GM18858 (cell line): ENCODE measurements at regions not wholly inside any gene's neighbourhood (a gene's known extent, or its start where the extent isn't known, plus 50 kb on each side); places are given as distances from the start of the nearest gene placed in this dataset.

Source experiments
- ATAC-seq: cut with Tn5 transposase; IDR thresholded peaks from one replicate; pipeline ENCODE4 v1.9.1; 2021; ENCODE audit not compliant: unreplicated experiment

GRCh38 chr17:71227841-71228240 lies 893.0 kb upstream of the SOX9 start:
- no peak for ATAC-seq

- no peak for ATAC-seq
These were observed 891.8 kb upstream of the SOX9 start for GRCh38 chr17:71229070-71229469.

GRCh38 chr17:71232801-71233559 lies 887.8 kb upstream of the SOX9 start:
- no peak for ATAC-seq

GRCh38 chr17:71234349-71234748 lies 886.5 kb upstream of the SOX9 start:
- ATAC-seq: no peak

GRCh38 chr17:71237903-71238538 lies 882.8 kb upstream of the SOX9 start:
- ATAC-seq: no peak

DNA sequence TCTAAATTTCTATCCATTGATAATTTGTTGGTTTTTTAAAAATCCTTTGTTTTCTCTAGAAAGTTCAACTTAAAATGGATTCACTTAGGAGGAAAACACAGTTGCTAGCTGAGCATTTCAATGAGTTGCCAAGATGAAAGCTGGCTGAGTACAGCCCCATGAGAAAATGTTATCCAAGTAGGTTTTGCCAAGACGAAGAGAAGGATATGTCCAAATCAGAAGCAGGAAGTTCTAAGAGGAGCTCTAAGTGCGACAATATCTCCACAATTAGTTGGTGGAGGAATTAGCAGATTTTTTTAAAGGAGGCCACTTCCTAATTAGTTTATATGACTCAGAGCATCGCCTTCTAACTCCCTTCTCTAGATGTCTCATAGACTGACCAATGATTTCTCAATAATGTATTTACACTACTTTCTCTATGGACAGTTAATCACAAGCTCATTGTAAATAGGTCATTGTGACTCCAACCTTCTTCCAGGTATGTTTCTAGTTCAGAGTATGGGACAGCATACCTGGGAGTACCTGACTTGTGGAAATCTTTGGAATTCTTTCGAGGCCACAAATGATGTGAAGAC lies 873.3 kb upstream of the SOX9 start:
- no peak for ATAC-seq

GRCh38 chr17:71251276-71251675 lies 869.5 kb upstream of the SOX9 start:
- no peak for ATAC-seq

DNA sequence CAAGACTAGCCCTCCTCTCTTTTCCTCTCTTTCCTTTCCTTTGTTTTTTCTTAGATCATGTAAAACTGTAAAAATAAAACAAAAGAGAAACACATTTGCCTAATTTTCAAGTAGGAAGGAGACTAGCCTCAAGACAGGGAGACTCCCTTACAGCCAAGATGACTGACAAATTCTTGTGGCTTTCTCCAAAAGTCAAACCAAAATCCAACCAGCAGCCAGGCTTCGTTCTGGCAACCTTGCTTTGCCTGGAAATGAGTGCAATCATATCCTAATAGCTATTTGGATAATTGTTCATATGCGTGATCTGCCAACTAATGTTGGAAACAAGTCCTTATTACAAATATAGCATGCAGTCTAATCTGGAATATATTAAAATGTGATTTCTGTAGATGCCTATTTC lies 868.9 kb upstream of the SOX9 start:
- ATAC-seq: no peak

DNA sequence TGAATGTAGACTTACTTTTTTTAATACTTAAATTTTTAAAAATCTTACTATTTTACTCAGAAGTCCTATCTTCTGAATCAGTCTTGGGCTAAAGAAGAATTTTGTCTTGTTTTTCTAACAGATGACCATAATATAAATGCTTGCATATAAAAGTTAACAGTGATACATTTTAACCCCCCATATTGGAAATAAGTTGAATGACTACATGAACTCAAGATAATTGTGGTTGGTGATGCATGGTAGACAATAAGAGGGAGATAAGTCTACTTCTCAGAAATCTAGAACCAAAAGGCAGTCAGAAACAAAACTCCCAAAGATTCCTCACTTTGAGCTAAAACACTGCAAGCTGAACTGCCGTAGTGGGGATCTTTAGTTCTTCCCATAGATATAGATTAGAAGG lies 868.4 kb upstream of the SOX9 start:
- ATAC-seq: no peak

- no peak for ATAC-seq
These were observed 863.7 kb upstream of the SOX9 start for GRCh38 chr17:71257096-71257495.

GRCh38 chr17:71260366-71260940 lies 860.4 kb upstream of the SOX9 start:
- no peak for ATAC-seq

DNA sequence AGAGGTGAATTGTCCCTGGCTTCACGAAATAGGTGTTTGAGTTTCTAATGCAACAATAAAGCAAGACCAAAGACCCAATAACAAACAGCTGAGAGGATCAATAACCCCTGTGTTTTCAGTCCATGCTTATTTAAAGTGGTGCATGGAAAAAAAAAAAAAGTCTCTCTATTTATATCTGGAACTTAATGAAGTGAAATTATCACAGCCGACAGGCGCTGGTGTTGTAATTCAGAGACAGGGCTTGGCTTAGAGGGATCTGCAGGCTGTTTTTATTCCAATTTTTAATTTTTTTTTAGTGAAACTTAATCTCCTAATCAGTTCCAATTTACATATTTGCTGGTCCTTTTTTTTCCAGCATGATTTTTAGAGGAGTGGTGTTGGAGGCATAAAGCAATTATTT lies 858.2 kb upstream of the SOX9 start:
- no peak for ATAC-seq

DNA sequence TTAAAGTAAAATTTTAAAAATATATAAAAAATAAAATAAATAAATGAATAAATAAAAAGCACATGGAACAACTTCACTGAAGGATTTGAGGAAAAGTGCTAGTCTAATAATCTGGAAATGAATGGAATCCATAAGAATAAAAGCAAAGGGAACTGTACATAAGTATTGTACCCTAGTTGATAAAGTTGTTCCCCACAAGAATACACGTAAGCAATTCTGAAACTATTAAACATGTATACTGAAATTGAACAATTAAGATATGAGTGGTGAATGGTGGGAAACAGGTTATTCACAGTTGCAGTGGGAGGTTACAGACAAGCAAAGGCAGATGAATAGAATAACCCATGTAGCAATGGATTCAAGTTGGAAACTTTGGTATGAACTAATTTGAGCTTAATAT lies 853.2 kb upstream of the SOX9 start:
- no peak for ATAC-seq

GRCh38 chr17:71269201-71269600 lies 851.6 kb upstream of the SOX9 start:
- ATAC-seq: no peak

GRCh38 chr17:71273441-71273840 lies 847.4 kb upstream of the SOX9 start:
- no peak for ATAC-seq

- ATAC-seq: no peak
These were observed 844.7 kb upstream of the SOX9 start for GRCh38 chr17:71276079-71276478.

GRCh38 chr17:71283486-71283885 lies 837.3 kb upstream of the SOX9 start:
- ATAC-seq: no peak

DNA sequence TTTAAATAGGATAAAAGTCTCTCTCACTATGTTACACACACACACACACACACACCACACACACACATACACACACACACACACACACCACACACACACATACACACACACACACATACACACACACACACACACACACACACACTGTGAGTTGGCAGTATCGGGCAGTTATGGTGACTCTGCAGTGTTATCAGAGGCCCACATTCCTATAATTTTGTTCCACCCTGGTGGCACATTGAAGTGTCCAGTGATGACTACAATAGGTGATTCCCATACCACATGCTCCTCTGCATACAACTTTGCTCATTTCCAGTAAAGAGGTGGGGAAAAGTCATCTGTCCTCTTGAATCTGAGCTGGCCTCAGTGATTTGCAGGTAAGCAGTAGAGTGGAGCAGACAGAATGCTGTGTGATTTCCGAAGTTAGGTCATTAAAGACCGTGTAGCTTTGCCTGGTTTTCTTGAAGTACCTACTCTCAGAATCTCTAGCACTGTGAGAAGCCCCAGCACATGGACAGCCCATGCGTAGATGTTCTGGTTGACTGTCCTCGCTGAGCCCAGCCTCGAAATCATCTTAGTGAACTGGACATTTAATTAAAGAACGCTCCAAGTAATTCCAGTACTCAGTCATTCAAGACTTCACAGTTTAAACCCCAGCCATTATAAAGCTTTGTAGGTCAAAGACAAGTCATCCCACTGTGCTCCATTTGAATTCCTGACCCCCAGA lies 836.6 kb upstream of the SOX9 start:
- ATAC-seq: no peak

DNA sequence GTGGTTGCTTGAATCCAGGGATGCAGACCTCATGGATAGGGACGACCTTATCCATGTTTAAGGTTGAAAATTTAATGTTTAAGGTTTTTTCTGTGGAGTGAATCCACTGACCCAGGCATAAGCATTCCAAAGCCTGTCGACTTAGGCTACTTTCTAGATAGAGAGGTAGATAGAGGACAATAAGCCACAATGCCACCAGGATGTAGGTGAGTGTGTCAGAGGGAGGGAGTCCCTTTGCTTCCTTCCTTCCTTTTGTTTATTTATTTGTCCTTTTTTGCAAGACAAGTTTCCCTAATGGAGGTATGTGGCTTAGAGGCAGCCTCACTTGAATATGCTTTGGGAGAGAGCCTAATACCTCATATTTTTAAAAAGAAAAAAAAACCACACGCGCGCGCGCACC lies 834.2 kb upstream of the SOX9 start:
- no peak for ATAC-seq

GRCh38 chr17:71287071-71287823 lies 833.6 kb upstream of the SOX9 start:
- ATAC-seq: no peak

- ATAC-seq: no peak
These were observed 828.8 kb upstream of the SOX9 start for GRCh38 chr17:71292006-71292405.
